ENCODE measurements at regions not wholly inside any gene's neighbourhood (a gene's known extent, or its start where the extent isn't known, plus 50 kb on each side); places are given as distances from the start of the nearest gene placed in this dataset.
A peak's percentile ranks its signal among the peaks of the same experiment; 100 is the strongest.

GRCh38 chr15:31606931-31607497 is 280.4 kb downstream of the KLF13 start:
- TF ChIP-seq CBX8 (IDR thresholded peaks at IDR 0.05), result no peak
- TF ChIP-seq CHD2 (IDR thresholded peaks at IDR 0.05; ENCODE audit: low read length, partially characterized antibody), result no peak
- TF ChIP-seq PHF8 (IDR thresholded peaks at IDR 0.05; ENCODE audit: borderline replicate concordance, low read depth), result no peak
- TF ChIP-seq NPAS2 (CRISPR knock-in tag; IDR thresholded peaks at IDR 0.05; ENCODE audit: borderline replicate concordance), result no peak
- no peak for TF ChIP-seq GATA3 (IDR thresholded peaks at IDR 0.05; ENCODE audit: borderline replicate concordance)
- no peak for TF ChIP-seq NR3C1 (IDR thresholded peaks at IDR 0.05)
- TF ChIP-seq HES2 (IDR thresholded peaks at IDR 0.05), result no peak
- TF ChIP-seq EHMT2 (IDR thresholded peaks at IDR 0.05; ENCODE audit: low read depth), result no peak
- TF ChIP-seq ESRRA (IDR thresholded peaks at IDR 0.05; ENCODE audit: borderline replicate concordance, low read length), result no peak
- no peak for TF ChIP-seq NFE2L2 (conservative IDR thresholded peaks at IDR 0.05; ENCODE audit: low read length)
- no peak for TF ChIP-seq USF2 (IDR thresholded peaks at IDR 0.05)
- ChIA-PET CTCF (interaction anchor here (0.5 to 1.8 kb wide), 4 partner anchors 17 to 407 kb away, joined by 3 to 5 read pairs (median 4); no protein-coding TSS in a partner anchor), POLR2A (no interaction called here)
- H3K4me2 ChIP-seq, result peak overlapping the region; percentile 63
- peak overlapping the region; percentile 28 to 40; a peak in 4 of 6 replicates for H3K27ac ChIP-seq
- ATAC-seq (no peak), DNase-seq (ENCODE audit: low read depth in 1 of 2, low spot score in 1 of 2) (no peak), FAIRE-seq (no peak)
- H3K9me3 ChIP-seq, result no peaks in the 10 kb centered on the region
- H3K4me3 ChIP-seq, result no peak overlapping the region
- H3K4me1 ChIP-seq, result peaks cover 36% of the 10 kb centered on the region
- 55% methylated on average over 1 of the region's 1 CpG for WGBS (ENCODE audit: missing lambda C conversion rate)

GRCh38 chr15:31607656-31608055 is 281.0 kb downstream of the KLF13 start:
- Histone ChIP-seq H3K27ac (no peak overlapping the region), H3K9me3 (no peaks in the 10 kb centered on the region), H3K4me1 (peaks cover 36% of the 10 kb centered on the region), H3K4me2 (peak overlapping the region; percentile 63; the same call in 2 of the 3 replicates), H3K4me3 (no peak overlapping the region)
- WGBS (ENCODE audit: missing lambda C conversion rate), result 85% methylated on average over 3 of the region's 3 CpGs
- ATAC-seq, result no peak
- DNase-seq (ENCODE audit: low read depth in 1 of 2, low spot score in 1 of 2), result no peak
- CTCF ChIA-PET, result interaction anchor here (0.7 to 1.8 kb wide), 2 partner anchors 259 to 408 kb away, joined by 3 to 4 read pairs; no protein-coding TSS in a partner anchor
- no peak for FAIRE-seq
- no peak for TF ChIP-seq BHLHE40 (IDR thresholded peaks at IDR 0.05; ENCODE audit: low read depth, low read length)
- no peak for TF ChIP-seq MAFK (IDR thresholded peaks at IDR 0.05; ENCODE audit: partially characterized antibody)
- TF ChIP-seq ESRRA (IDR thresholded peaks at IDR 0.05; ENCODE audit: borderline replicate concordance, low read length), result no peak
- no peak for TF ChIP-seq PBX3 (IDR thresholded peaks at IDR 0.05)
- TF ChIP-seq SREBF2 (IDR thresholded peaks at IDR 0.05), result no peak
- TF ChIP-seq NFE2L2 (conservative IDR thresholded peaks at IDR 0.05; ENCODE audit: low read length), result no peak
- no peak for TF ChIP-seq E2F6 (IDR thresholded peaks at IDR 0.05; ENCODE audit: borderline replicate concordance, low read depth)
- TF ChIP-seq CBX2 (IDR thresholded peaks at IDR 0.05; ENCODE audit: borderline replicate concordance, low read depth), result no peak
- TF ChIP-seq ELK1 (IDR thresholded peaks at IDR 0.05; ENCODE audit: low read depth, low read length), result no peak
- TF ChIP-seq CTCF (IDR thresholded peaks at IDR 0.05), result no peak
- TF ChIP-seq RFX5 (IDR thresholded peaks at IDR 0.05), result no peak
- TF ChIP-seq POLR2A (IDR thresholded peaks at IDR 0.05; ENCODE audit: low read length), result no peak
- no peak for TF ChIP-seq GATA3 (IDR thresholded peaks at IDR 0.05; ENCODE audit: borderline replicate concordance)
- TF ChIP-seq RARB (CRISPR knock-in tag; IDR thresholded peaks at IDR 0.05), result no peak
- no peak for TF ChIP-seq POLR2AphosphoS2 (conservative IDR thresholded peaks at IDR 0.05; ENCODE audit: low read length)
- no peak for TF ChIP-seq JUNB (IDR thresholded peaks at IDR 0.05)
- TF ChIP-seq ATOH8 (CRISPR knock-in tag; IDR thresholded peaks at IDR 0.05; ENCODE audit: low read depth), result no peak
- TF ChIP-seq HDAC2 (IDR thresholded peaks at IDR 0.05), result no peak
- TF ChIP-seq MAZ (IDR thresholded peaks at IDR 0.05; ENCODE audit: borderline replicate concordance, low read depth, low read length), result no peak
- POLR2A ChIA-PET, result no interaction called here

All from A549 (cell line).